ENCODE measurements at regions not wholly inside any gene's neighbourhood (a gene's known extent, or its start where the extent isn't known, plus 50 kb on each side); places are given as distances from the start of the nearest gene placed in this dataset.

GRCh38 chr9:16205455-16205854, 652.6 kb downstream of the CCDC171 start:
- DNase-seq, result no peak

- DNase-seq, result no peak
Observed at GRCh38 chr9:16206518-16206917, 653.7 kb downstream of the CCDC171 start.

GRCh38 chr9:16207161-16207560, 654.3 kb downstream of the CCDC171 start:
- DNase-seq, result no peak

- DNase-seq, result no peak
Observed at GRCh38 chr9:16210440-16210839, 657.6 kb downstream of the CCDC171 start.

- no peak for DNase-seq
Observed at GRCh38 chr9:16211946-16212345, 658.5 kb downstream of the BNC2 start.

GRCh38 chr9:16213781-16214515, 656.5 kb downstream of the BNC2 start:
- DNase-seq, result no peak

- DNase-seq, result no peak
Observed at GRCh38 chr9:16214677-16215352, 655.7 kb downstream of the BNC2 start.

- no peak for DNase-seq
Observed at GRCh38 chr9:16215353-16215680, 655.2 kb downstream of the BNC2 start.

- DNase-seq, result no peak
Observed at GRCh38 chr9:16217943-16218701, 652.3 kb downstream of the BNC2 start.

GRCh38 chr9:16221366-16221765, 649.1 kb downstream of the BNC2 start:
- DNase-seq, result no peak

- DNase-seq, result no peak
Observed at GRCh38 chr9:16221822-16222547, 648.5 kb downstream of the BNC2 start.

- DNase-seq, result no peak
Observed at GRCh38 chr9:16223074-16223871, 647.2 kb downstream of the BNC2 start.

- no peak for DNase-seq
Observed at GRCh38 chr9:16230731-16231130, 639.7 kb downstream of the BNC2 start.

GRCh38 chr9:16236311-16236710, 634.2 kb downstream of the BNC2 start:
- DNase-seq, result no peak

- DNase-seq, result no peak
Observed at GRCh38 chr9:16236882-16237281, 633.6 kb downstream of the BNC2 start.

GRCh38 chr9:16238623-16239138, 631.8 kb downstream of the BNC2 start:
- DNase-seq, result no peak

GRCh38 chr9:16241231-16241630, 629.2 kb downstream of the BNC2 start:
- no peak for DNase-seq

- no peak for DNase-seq
Observed at GRCh38 chr9:16243798-16244197, 626.7 kb downstream of the BNC2 start.

GRCh38 chr9:16245756-16246440, 624.6 kb downstream of the BNC2 start:
- no peak for DNase-seq

- no peak for DNase-seq
Observed at GRCh38 chr9:16246785-16247184, 623.7 kb downstream of the BNC2 start.

GRCh38 chr9:16247188-16247875, 623.1 kb downstream of the BNC2 start:
- no peak for DNase-seq

Data from CD4-positive, alpha-beta T cell treated with Interleukin-21 for 1 hour (primary cell).